A549 (cell line): ENCODE measurements at regions not wholly inside any gene's neighbourhood (a gene's known extent, or its start where the extent isn't known, plus 50 kb on each side); places are given as distances from the start of the nearest gene placed in this dataset.

Experiments
- ATAC-seq, 2 experiments: fragments of 200-7000 bp in 1 of 2; fragments of >200 bp in 1 of 2; cut with Nextera tagmentation in 1 of 2; cut with Tn5 transposase in 1 of 2; 3 replicates each; pipeline versions ENCODE4 v1.8.0 to v1.9.1; 2018 to 2020; ENCODE audit warnings: mild to moderate bottlenecking in 1 of 2, moderate library complexity in 1 of 2
- CTCF ChIA-PET: fragments of 300-600 bp; sonication (Branson Sonifier 250); formaldehyde crosslinking; extraction: SDS; loops from one replicate; lab custom pipeline; 2021; ENCODE audit warnings: antibody characterized with exemption, inconsistent platforms; lab: Yijun Ruan, JAX
- POLR2A ChIA-PET: fragments of 350-600 bp; formaldehyde crosslinking; extraction: SDS; loops from one replicate; lab custom pipeline; 2021; ENCODE audit warnings: antibody characterized with exemption, inconsistent platforms; lab: Yijun Ruan, JAX
- DNase-seq, 2 experiments: peaks; one replicate each; pipeline versions ENCODE4 v3.0.0 to v3.0.0-alpha.2; 2011 to 2016; ENCODE audit warnings: low read depth in 1 of 2, low spot score in 1 of 2
- FAIRE-seq: peaks from 2 replicates; lab custom pipeline; 2011; peaks lifted over from hg19 to GRCh38; lab: Jason Lieb, UNC
- H3K27ac ChIP-seq, 2 experiments: fragments of >200 bp; sonication (Bioruptor Twin); formaldehyde crosslinking; 3 replicates each; pipeline ENCODE4 v1.5.1; 2016 to 2017
- H3K4me1 ChIP-seq: fragments of >200 bp; sonication (Bioruptor Twin); formaldehyde crosslinking; 3 replicates; pipeline ENCODE4 v1.6.1; 2016
- H3K4me2 ChIP-seq: fragments of >200 bp; sonication (Bioruptor Twin); formaldehyde crosslinking; 3 replicates; pipeline ENCODE4 v1.6.1; 2016
- H3K4me3 ChIP-seq: fragments of >200 bp; sonication (Bioruptor Twin); formaldehyde crosslinking; 3 replicates; pipeline ENCODE4 v1.5.1; 2016
- H3K9me3 ChIP-seq: fragments of >200 bp; sonication (Bioruptor Twin); formaldehyde crosslinking; 3 replicates; pipeline ENCODE4 v1.6.1; 2016
- ATOH8 ChIP-seq: fragments of 250-450 bp; sonication (Bioruptor Pico); IDR thresholded peaks from 2 replicates; pipeline ENCODE4 v1.5.0; 2020; ENCODE audit warnings: low read depth, mild to moderate bottlenecking, moderate library complexity
- BCL3 ChIP-seq: fragments of >200 bp; sonication (Bioruptor Twin); formaldehyde crosslinking; IDR thresholded peaks from 3 replicates; pipeline ENCODE4 v1.6.1; 2016
- CBX2 ChIP-seq: fragments of 200-600 bp; sonication (generic); IDR thresholded peaks from 2 replicates; pipeline ENCODE4 v1.6.1; 2016; ENCODE audit warnings: low read depth, mild to moderate bottlenecking, borderline replicate concordance
- CBX8 ChIP-seq: fragments of 200-600 bp; sonication (generic); IDR thresholded peaks from 2 replicates; pipeline ENCODE4 v1.6.1; 2016
- E2F6 ChIP-seq: IDR thresholded peaks from 2 replicates; pipeline ENCODE4 v1.6.1; 2012; ENCODE audit warnings: low read depth, borderline replicate concordance
- EP300 ChIP-seq, 2 experiments: fragments of >200 bp; sonication (Bioruptor Twin); formaldehyde crosslinking; IDR thresholded peaks; 2 replicates in 1 of 2; 3 replicates in 1 of 2; pipeline ENCODE4 v1.6.1; 2016 to 2017
- ESRRA ChIP-seq: fragments of 150-350 bp; IDR thresholded peaks from 2 replicates; pipeline ENCODE4 v1.6.1; 2014; ENCODE audit warnings: mild to moderate bottlenecking, low read length, borderline replicate concordance
- HES2 ChIP-seq: fragments of >200 bp; sonication (Bioruptor Twin); formaldehyde crosslinking; IDR thresholded peaks from 2 replicates; pipeline ENCODE4 v1.6.1; 2016
- HMGXB4 ChIP-seq: fragments of 250-450 bp; sonication (Bioruptor Pico); IDR thresholded peaks from 2 replicates; pipeline ENCODE4 v1.5.0; 2021; ENCODE audit warnings: mild to moderate bottlenecking, moderate library complexity, borderline replicate concordance
- HOXA7 ChIP-seq: fragments of 250-450 bp; sonication (Bioruptor Pico); IDR thresholded peaks from 2 replicates; pipeline ENCODE4 v1.5.0; 2020; ENCODE audit warnings: mild to moderate bottlenecking, moderate library complexity
- HOXB5 ChIP-seq: fragments of 250-450 bp; sonication (Bioruptor Pico); IDR thresholded peaks from 2 replicates; pipeline ENCODE4 v1.5.0; 2020; ENCODE audit warnings: mild to moderate bottlenecking, moderate library complexity
- JUN ChIP-seq, 2 experiments: fragments of >200 bp; sonication (Bioruptor Twin); formaldehyde crosslinking; IDR thresholded peaks; 2 replicates in 1 of 2; 3 replicates in 1 of 2; pipeline ENCODE4 v1.6.1; 2016 to 2017
- JUNB ChIP-seq: fragments of >200 bp; sonication (Bioruptor Twin); formaldehyde crosslinking; IDR thresholded peaks from 2 replicates; pipeline ENCODE4 v1.6.1; 2016
- KDM1A ChIP-seq: fragments of 200-600 bp; sonication (generic); IDR thresholded peaks from 2 replicates; pipeline ENCODE4 v1.6.1; 2016; ENCODE audit warnings: low read depth, mild to moderate bottlenecking
- KDM5A ChIP-seq: fragments of 200-600 bp; sonication (generic); IDR thresholded peaks from 2 replicates; pipeline ENCODE4 v1.6.1; 2016; ENCODE audit warnings: antibody characterized with exemption, mild to moderate bottlenecking
- MAFK ChIP-seq: fragments of 450-650 bp; IDR thresholded peaks from 2 replicates; pipeline ENCODE4 v1.6.1; 2014; ENCODE audit not compliant: partially characterized antibody
- MAZ ChIP-seq: fragments of 150-350 bp; IDR thresholded peaks from 2 replicates; pipeline ENCODE4 v1.6.1; 2014; ENCODE audit warnings: antibody characterized with exemption, low read depth, low read length, borderline replicate concordance
- MYC ChIP-seq: IDR thresholded peaks from 2 replicates; pipeline ENCODE4 v1.6.1; 2012; ENCODE audit warnings: mild to moderate bottlenecking, inconsistent platforms, low read length, improper control_type of control experiment, borderline replicate concordance
- NFE2L2 ChIP-seq: fragments of 150-350 bp; conservative IDR thresholded peaks from 2 replicates; pipeline ENCODE4 v1.6.1; 2014; ENCODE audit warnings: low read length
- NPAS2 ChIP-seq: fragments of 250-450 bp; sonication (Bioruptor Pico); IDR thresholded peaks from 2 replicates; pipeline ENCODE4 v1.8.0; 2022; ENCODE audit warnings: mild to moderate bottlenecking, moderate library complexity, borderline replicate concordance
- POLR2A ChIP-seq: IDR thresholded peaks from 2 replicates; pipeline ENCODE4 v1.6.1; 2012; ENCODE audit warnings: mild to moderate bottlenecking, low read length
- RAD21 ChIP-seq, 2 experiments: fragments of >200 bp in 1 of 2; sonication (Bioruptor Twin) in 1 of 2; formaldehyde crosslinking in 1 of 2; IDR thresholded peaks in 1 of 2; conservative IDR thresholded peaks in 1 of 2; 2 replicates in 1 of 2; 3 replicates in 1 of 2; pipeline ENCODE4 v1.6.1; 2012 to 2018; ENCODE audit warnings: inconsistent platforms in 1 of 2
- RARB ChIP-seq: fragments of 250-450 bp; sonication (Bioruptor Pico); IDR thresholded peaks from 2 replicates; pipeline ENCODE4 v1.8.0; 2021; ENCODE audit warnings: mild to moderate bottlenecking, moderate library complexity
- RCOR1 ChIP-seq: fragments of 150-350 bp; IDR thresholded peaks from 2 replicates; pipeline ENCODE4 v1.6.1; 2014; ENCODE audit warnings: antibody characterized with exemption, low read length, low read depth
- RNF2 ChIP-seq: fragments of 200-600 bp; sonication (generic); IDR thresholded peaks from 2 replicates; pipeline ENCODE4 v1.6.1; 2016; ENCODE audit warnings: low read depth, mild to moderate bottlenecking, antibody characterized with exemption, moderate library complexity, borderline replicate concordance
- SMC3 ChIP-seq: fragments of >200 bp; sonication (Bioruptor Twin); formaldehyde crosslinking; IDR thresholded peaks from 3 replicates; pipeline ENCODE4 v1.6.1; 2018; ENCODE audit warnings: inconsistent platforms
- TFCP2L1 ChIP-seq: fragments of 250-450 bp; sonication (Bioruptor Pico); IDR thresholded peaks from 2 replicates; pipeline ENCODE4 v1.5.0; 2021; ENCODE audit warnings: mild to moderate bottlenecking
- TP53 ChIP-seq: fragments of 250-450 bp; sonication (Bioruptor Pico); IDR thresholded peaks from 2 replicates; pipeline ENCODE4 v1.5.0; 2021; ENCODE audit warnings: mild to moderate bottlenecking, moderate library complexity
- USF2 ChIP-seq: fragments of 450-650 bp; IDR thresholded peaks from 2 replicates; pipeline ENCODE4 v1.6.1; 2014; ENCODE audit warnings: antibody characterized with exemption
- WGBS: methylation state at CpG from one replicate; pipeline ENCODE4 v1.1.6; 2017; ENCODE audit errors: missing lambda C conversion rate; 5-methylcytosine and 5-hydroxymethylcytosine counted together

GRCh38 chr6:51342393-51342792, 523.7 kb downstream of the TFAP2B start:
- H3K27ac ChIP-seq = no peak overlapping the region
- no peak overlapping the region for H3K4me2 ChIP-seq
- no peaks in the 10 kb centered on the region for H3K9me3 ChIP-seq
- TF ChIP-seq MYC = no peak
- TF ChIP-seq TP53 (CRISPR knock-in tag) = no peak
- TF ChIP-seq E2F6 = no peak
- TF ChIP-seq NPAS2 (CRISPR knock-in tag) = no peak
- TF ChIP-seq MAFK = no peak
- TF ChIP-seq MAZ = no peak
- no peak for TF ChIP-seq USF2
- no peak for TF ChIP-seq RAD21 (conservative IDR thresholded peaks at IDR 0.05 in 1 of 2, IDR thresholded peaks at IDR 0.05 in 1 of 2)
- no peak for TF ChIP-seq ESRRA
- no peak for TF ChIP-seq JUN (IDR thresholded peaks at IDR 0.05)
- TF ChIP-seq CBX8 = no peak
- TF ChIP-seq ATOH8 (CRISPR knock-in tag) = no peak
- no peak for TF ChIP-seq NFE2L2
- TF ChIP-seq EP300 (IDR thresholded peaks at IDR 0.05) = no peak
- TF ChIP-seq KDM1A = no peak
- no peak for TF ChIP-seq HOXA7 (CRISPR knock-in tag)
- no peak for TF ChIP-seq HMGXB4 (CRISPR knock-in tag)
- TF ChIP-seq, all 56 proteins: peak for 0
- no peaks in the 10 kb centered on the region for H3K4me1 ChIP-seq
- ChIA-PET POLR2A (no interaction called here), CTCF (no interaction called here)
- DNase-seq (no peak), FAIRE-seq (no peak), ATAC-seq (no peak)
- no peak overlapping the region for H3K4me3 ChIP-seq
- 9% methylated on average over 6 of the region's 6 CpGs for WGBS

GRCh38 chr6:51349857-51350256, 531.2 kb downstream of the TFAP2B start:
- Histone ChIP-seq H3K27ac (no peak overlapping the region), H3K4me2 (no peak overlapping the region), H3K9me3 (no peaks in the 10 kb centered on the region), H3K4me3 (no peak overlapping the region), H3K4me1 (no peaks in the 10 kb centered on the region)
- ChIA-PET POLR2A (no interaction called here), CTCF (no interaction called here)
- TF ChIP-seq BCL3 (no peak), MAZ (no peak), TFCP2L1 (CRISPR knock-in tag) (no peak), HES2 (no peak), E2F6 (no peak), NFE2L2 (no peak), KDM5A (no peak), RARB (CRISPR knock-in tag) (no peak), JUNB (no peak), SMC3 (no peak), RCOR1 (no peak), MYC (no peak), MAFK (no peak), USF2 (no peak), POLR2A (no peak), HOXB5 (CRISPR knock-in tag) (no peak), CBX2 (no peak), RNF2 (no peak)
- ATAC-seq = no peak
- DNase-seq = no peak
- FAIRE-seq = no peak
- WGBS = 52% methylated on average over 4 of the region's 4 CpGs
